GM23338 (cell line): ENCODE measurements at regions not wholly inside any gene's neighbourhood (a gene's known extent, or its start where the extent isn't known, plus 50 kb on each side); places are given as distances from the start of the nearest gene placed in this dataset.

Experiments
- ATAC-seq: fragments of 200-7000 bp; cut with Tn5 transposase; 3 replicates; pipeline ENCODE4 v1.9.1; 2020
- DNase-seq: peaks from one replicate; pipeline ENCODE4 v3.0.0-alpha.2; 2015; ENCODE audit warnings: low spot score
- H2AFZ ChIP-seq: fragments of 200-600 bp; sonication (generic); 2 replicates; pipeline ENCODE4 v1.8.0; 2016; ENCODE audit warnings: antibody characterized with exemption, mild to moderate bottlenecking, moderate library complexity
- H3F3A ChIP-seq: fragments of 200-600 bp; sonication (generic); replicated peaks from 2 replicates; pipeline ENCODE4 v1.8.0; 2017; ENCODE audit warnings: antibody characterized with exemption, mixed run types, low read depth
- H3K27ac ChIP-seq: fragments of 200-600 bp; sonication (generic); 2 replicates; pipeline ENCODE4 v1.6.1; 2016; ENCODE audit warnings: low read depth
- H3K27me3 ChIP-seq: fragments of 200-600 bp; sonication (generic); 2 replicates; pipeline ENCODE4 v1.8.0; 2016; ENCODE audit warnings: mild to moderate bottlenecking, mixed run types, moderate library complexity; ENCODE audit not compliant: insufficient read depth
- H3K36me3 ChIP-seq: fragments of 200-600 bp; sonication (generic); 2 replicates; pipeline ENCODE4 v1.8.0; 2016; ENCODE audit warnings: mild to moderate bottlenecking; ENCODE audit not compliant: insufficient read depth
- H3K4me1 ChIP-seq: fragments of 200-600 bp; sonication (generic); 2 replicates; pipeline ENCODE4 v1.8.0; 2016; ENCODE audit warnings: mild to moderate bottlenecking, moderate library complexity; ENCODE audit not compliant: insufficient read depth
- H3K4me2 ChIP-seq: fragments of 200-600 bp; sonication (generic); 2 replicates; pipeline ENCODE4 v1.7.1; 2017; ENCODE audit warnings: mixed run types
- H3K4me3 ChIP-seq: fragments of 200-600 bp; sonication (generic); 2 replicates; pipeline ENCODE4 v1.6.1; 2016; ENCODE audit warnings: mixed run types
- H3K79me2 ChIP-seq: fragments of 200-600 bp; sonication (generic); replicated peaks from 2 replicates; pipeline ENCODE4 v1.8.0; 2017; ENCODE audit warnings: mild to moderate bottlenecking; ENCODE audit not compliant: insufficient read depth
- H3K9me2 ChIP-seq: fragments of 200-600 bp; sonication (generic); 2 replicates; pipeline ENCODE4 v1.8.0; 2017; ENCODE audit not compliant: insufficient read depth
- H4K20me1 ChIP-seq: fragments of 200-600 bp; sonication (generic); replicated peaks from 2 replicates; pipeline ENCODE4 v1.8.0; 2017; ENCODE audit warnings: mild to moderate bottlenecking; ENCODE audit not compliant: insufficient read depth
- H3K27ac Mint-ChIP-seq: 2 replicates; pipeline ENCODE4 v1.8.0; 2020; ENCODE audit warnings: inconsistent platforms, mild to moderate bottlenecking, moderate library complexity, mixed read lengths
- H3K27me3 Mint-ChIP-seq: 3 replicates; pipeline ENCODE4 v1.8.0; 2022; ENCODE audit warnings: low read depth, mild to moderate bottlenecking, moderate library complexity, mixed read lengths, inconsistent platforms; ENCODE audit not compliant: insufficient read depth, poor library complexity
- H3K36me3 Mint-ChIP-seq: 3 replicates; pipeline ENCODE4 v1.8.0; 2021; ENCODE audit warnings: low read depth, mild to moderate bottlenecking, inconsistent platforms, moderate library complexity, mixed read lengths
- H3K4me1 Mint-ChIP-seq: 3 replicates; pipeline ENCODE4 v1.8.0; 2020; ENCODE audit warnings: mild to moderate bottlenecking, inconsistent platforms, mixed read lengths
- H3K4me3 Mint-ChIP-seq: 3 replicates; pipeline ENCODE4 v1.8.0; 2021; ENCODE audit warnings: moderate library complexity, mild to moderate bottlenecking, inconsistent platforms, mixed read lengths
- H3K9me3 Mint-ChIP-seq: 3 replicates; pipeline ENCODE4 v1.8.0; 2020; ENCODE audit warnings: moderate library complexity, mild to moderate bottlenecking, inconsistent platforms, mixed read lengths
- CTCF ChIP-seq, 2 experiments: fragments of 200-600 bp in 1 of 2; sonication (generic) in 1 of 2; conservative IDR thresholded peaks; 2 replicates each; pipeline versions ENCODE4 v1.5.1 to v1.6.1; 2016 to 2017; ENCODE audit warnings: antibody characterized with exemption in 2 of 2, low read depth in 2 of 2, mild to moderate bottlenecking in 2 of 2, moderate library complexity in 1 of 2
- EZH2 ChIP-seq: fragments of 200-600 bp; sonication (generic); IDR thresholded peaks from one replicate; pipeline ENCODE4 v1.8.0; 2017; ENCODE audit warnings: antibody characterized with exemption, mild to moderate bottlenecking, low read depth; ENCODE audit not compliant: unreplicated experiment
- EZH2phosphoT487 ChIP-seq: fragments of 200-600 bp; sonication (generic); IDR thresholded peaks from one replicate; pipeline ENCODE4 v1.8.1; 2018; ENCODE audit warnings: antibody characterized with exemption; ENCODE audit not compliant: unreplicated experiment
- JUNB ChIP-seq: IDR thresholded peaks from one replicate; pipeline ENCODE4 v1.6.1; 2016; ENCODE audit warnings: antibody characterized with exemption; ENCODE audit not compliant: unreplicated experiment
- NANOG ChIP-seq: IDR thresholded peaks from 2 replicates; pipeline ENCODE4 v1.6.1; 2016; ENCODE audit warnings: antibody characterized with exemption, borderline replicate concordance
- POLR2AphosphoS5 ChIP-seq: IDR thresholded peaks from 2 replicates; pipeline ENCODE4 v1.6.1; 2016; ENCODE audit warnings: antibody characterized with exemption, low read depth
- REST ChIP-seq: IDR thresholded peaks from one replicate; pipeline ENCODE4 v1.6.1; 2018; ENCODE audit warnings: antibody characterized with exemption; ENCODE audit not compliant: unreplicated experiment
- STAT1 ChIP-seq: IDR thresholded peaks from one replicate; pipeline ENCODE4 v1.6.1; 2016; ENCODE audit warnings: antibody characterized with exemption; ENCODE audit not compliant: unreplicated experiment
- ZNF331 ChIP-seq: fragments of 250-450 bp; sonication (Bioruptor Pico); IDR thresholded peaks from 2 replicates; pipeline ENCODE4 v1.5.0; 2020; ENCODE audit warnings: low read depth, mild to moderate bottlenecking, moderate library complexity
- ZNF462 ChIP-seq: fragments of 250-450 bp; sonication (Bioruptor Pico); IDR thresholded peaks from 2 replicates; pipeline ENCODE4 v1.5.0; 2020; ENCODE audit warnings: mild to moderate bottlenecking, moderate library complexity

- TF ChIP-seq REST (no peak), POLR2AphosphoS5 (no peak), EZH2phosphoT487 (no peak), EZH2 (no peak)
Measured at GRCh38 chr7:25454562-25455041, 226.3 kb upstream of the NPVF start (continued).

GRCh38 chr7:25455683-25456251 is 227.5 kb upstream of the NPVF start:
- no peak overlapping the region for H2AFZ ChIP-seq
- no peaks in the 10 kb centered on the region for H3K9me2 ChIP-seq
- no peaks in the 10 kb centered on the region; the same call in 1 of the 2 replicates for H3K4me1 ChIP-seq
- no peaks in the 10 kb centered on the region for H3F3A ChIP-seq
- H3K36me3 ChIP-seq: no peaks in the 10 kb centered on the region
- DNase-seq (no peak), ATAC-seq (peak; percentile 21; the same call in 1 of the 3 replicates)
- H3K4me2 ChIP-seq: no peak overlapping the region
- Mint-ChIP-seq H3K4me1 (peaks cover 9% of the 10 kb centered on the region; the same call in 2 of the 3 replicates), H3K9me3 (no peaks in the 10 kb centered on the region; the same call in 2 of the 3 replicates), H3K27ac (no peak overlapping the region), H3K27me3 (peaks cover 13% of the 10 kb centered on the region), H3K4me3 (no peak overlapping the region), H3K36me3 (no peaks in the 10 kb centered on the region)
- no peak overlapping the region for H3K27ac ChIP-seq
- no peak overlapping the region for H3K4me3 ChIP-seq
- H3K27me3 ChIP-seq: no peaks in the 10 kb centered on the region
- no peaks in the 10 kb centered on the region for H4K20me1 ChIP-seq
- H3K79me2 ChIP-seq: no peaks in the 10 kb centered on the region
- TF ChIP-seq EZH2 (no peak), JUNB (no peak), CTCF (conservative IDR thresholded peaks at IDR 0.05; ENCODE audit: low read depth in 2 of 2) (no peak), NANOG (no peak), ZNF331 (CRISPR knock-in tag) (no peak), STAT1 (no peak), POLR2AphosphoS5 (no peak), ZNF462 (CRISPR knock-in tag) (no peak)
